ENCODE measurements at regions not wholly inside any gene's neighbourhood (a gene's known extent, or its start where the extent isn't known, plus 50 kb on each side); places are given as distances from the start of the nearest gene placed in this dataset.

DNA sequence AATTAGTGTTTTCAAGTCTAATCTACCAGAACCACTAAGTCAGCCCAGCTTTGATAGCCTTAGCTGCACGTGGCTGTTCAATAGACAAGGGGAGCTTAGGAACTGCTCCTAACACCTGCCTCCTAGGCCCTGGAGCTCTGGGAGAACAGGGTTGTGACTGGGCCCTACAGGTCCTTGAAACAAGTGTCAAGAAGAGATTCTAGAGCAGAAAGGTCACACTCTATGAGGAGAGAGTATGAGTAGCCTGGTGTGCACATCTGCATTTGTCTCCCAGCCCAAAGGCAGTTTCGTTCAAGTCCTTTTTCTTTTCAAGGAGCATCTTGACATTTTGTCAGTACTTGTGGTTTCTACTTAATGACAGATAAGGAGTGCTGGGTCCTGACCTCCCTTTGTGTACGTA lies 206.1 kb downstream of the PRELID2 start:
- TF ChIP-seq, protein P1, sequence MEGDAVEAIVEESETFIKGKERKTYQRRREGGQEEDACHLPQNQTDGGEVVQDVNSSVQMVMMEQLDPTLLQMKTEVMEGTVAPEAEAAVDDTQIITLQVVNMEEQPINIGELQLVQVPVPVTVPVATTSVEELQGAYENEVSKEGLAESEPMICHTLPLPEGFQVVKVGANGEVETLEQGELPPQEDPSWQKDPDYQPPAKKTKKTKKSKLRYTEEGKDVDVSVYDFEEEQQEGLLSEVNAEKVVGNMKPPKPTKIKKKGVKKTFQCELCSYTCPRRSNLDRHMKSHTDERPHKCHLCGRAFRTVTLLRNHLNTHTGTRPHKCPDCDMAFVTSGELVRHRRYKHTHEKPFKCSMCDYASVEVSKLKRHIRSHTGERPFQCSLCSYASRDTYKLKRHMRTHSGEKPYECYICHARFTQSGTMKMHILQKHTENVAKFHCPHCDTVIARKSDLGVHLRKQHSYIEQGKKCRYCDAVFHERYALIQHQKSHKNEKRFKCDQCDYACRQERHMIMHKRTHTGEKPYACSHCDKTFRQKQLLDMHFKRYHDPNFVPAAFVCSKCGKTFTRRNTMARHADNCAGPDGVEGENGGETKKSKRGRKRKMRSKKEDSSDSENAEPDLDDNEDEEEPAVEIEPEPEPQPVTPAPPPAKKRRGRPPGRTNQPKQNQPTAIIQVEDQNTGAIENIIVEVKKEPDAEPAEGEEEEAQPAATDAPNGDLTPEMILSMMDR (IDR thresholded peaks at IDR 0.05): no peak
- TF ChIP-seq POLR2A (IDR thresholded peaks at IDR 0.05): no peak

Measured in vagina (tissue), 2 donors.